GM19452 (cell line): ENCODE measurements at regions not wholly inside any gene's neighbourhood (a gene's known extent, or its start where the extent isn't known, plus 50 kb on each side); places are given as distances from the start of the nearest gene placed in this dataset.
"Not testable (repeated sequence)": the region's sequence is repeated elsewhere in the genome, so short reads cannot be mapped to it uniquely, and the experiment has no call there.

Experiments
- ATAC-seq: cut with Tn5 transposase; IDR thresholded peaks from one replicate; pipeline ENCODE4 v1.9.1; 2021; ENCODE audit not compliant: unreplicated experiment

- ATAC-seq, result no peak
Measured at GRCh38 chr6:115460913-115461312, 599.8 kb downstream of the FRK start.

GRCh38 chr6:115456848-115457247 lies 603.8 kb downstream of the FRK start:
- no peak for ATAC-seq

GRCh38 chr6:115443825-115444478 lies 616.7 kb downstream of the FRK start:
- ATAC-seq, result no peak

- ATAC-seq, result no peak
Measured at GRCh38 chr6:115442323-115442722, 618.4 kb downstream of the FRK start.

GRCh38 chr6:115441651-115442050 lies 619.0 kb downstream of the FRK start:
- no peak for ATAC-seq

- no peak for ATAC-seq
Measured at GRCh38 chr6:115415378-115415777, 645.3 kb downstream of the FRK start.

- ATAC-seq, result not testable (repeated sequence)
Measured at GRCh38 chr6:115414916-115415315, 645.8 kb downstream of the FRK start.

- no peak for ATAC-seq
Measured at GRCh38 chr6:115411756-115412155, 648.9 kb downstream of the FRK start.

GRCh38 chr6:115404446-115404845 lies 656.2 kb downstream of the FRK start:
- no peak for ATAC-seq

GRCh38 chr6:115398607-115399006 lies 662.1 kb downstream of the FRK start:
- no peak for ATAC-seq

GRCh38 chr6:115396112-115396906 lies 664.4 kb downstream of the FRK start:
- no peak for ATAC-seq

- no peak for ATAC-seq
Measured at GRCh38 chr6:115393821-115394220, 666.9 kb downstream of the FRK start.

GRCh38 chr6:115370202-115370601 lies 690.5 kb downstream of the FRK start:
- ATAC-seq, result no peak

GRCh38 chr6:115365783-115366182 lies 694.9 kb downstream of the FRK start:
- ATAC-seq, result no peak

GRCh38 chr6:115363379-115363778 lies 697.3 kb downstream of the FRK start:
- ATAC-seq, result peak; percentile 65

GRCh38 chr6:115362234-115362633 lies 698.5 kb downstream of the FRK start:
- ATAC-seq, result no peak

GRCh38 chr6:115360602-115361325 lies 699.9 kb downstream of the FRK start:
- no peak for ATAC-seq

GRCh38 chr6:115358616-115359015 lies 702.1 kb downstream of the FRK start:
- no peak for ATAC-seq

GRCh38 chr6:115356371-115356770 lies 704.3 kb downstream of the FRK start:
- ATAC-seq, result no peak

- ATAC-seq, result no peak
Measured at GRCh38 chr6:115323001-115323400, 737.7 kb downstream of the FRK start.

GRCh38 chr6:115319823-115320222 lies 740.9 kb downstream of the FRK start:
- no peak for ATAC-seq

- ATAC-seq, result no peak
Measured at GRCh38 chr6:115310156-115310555, 750.5 kb downstream of the FRK start.
